ENCODE measurements at regions not wholly inside any gene's neighbourhood (a gene's known extent, or its start where the extent isn't known, plus 50 kb on each side); places are given as distances from the start of the nearest gene placed in this dataset.

- no peak for TF ChIP-seq CTCF (IDR thresholded peaks at IDR 0.05)
- TF ChIP-seq POLR2A (IDR thresholded peaks at IDR 0.05) = no peak
Observed at GRCh38 chr14:83331513-83331912, 1797.9 kb upstream of the SEL1L start.
